Hepatocyte (in vitro differentiated cells): ENCODE measurements at regions not wholly inside any gene's neighbourhood (a gene's known extent, or its start where the extent isn't known, plus 50 kb on each side); places are given as distances from the start of the nearest gene placed in this dataset.

Experiments used
- DNase-seq: peaks from one replicate; pipeline ENCODE4 v3.0.0-alpha.2; 2016; ENCODE audit warnings: low spot score
- H2AFZ ChIP-seq: fragments of 200-600 bp; sonication (generic); 2 replicates; pipeline ENCODE4 v1.6.0; 2016; ENCODE audit warnings: antibody characterized with exemption, mild to moderate bottlenecking
- H3K27ac ChIP-seq: fragments of 200-600 bp; sonication (generic); 2 replicates; pipeline ENCODE4 v1.5.1; 2016; ENCODE audit warnings: mild to moderate bottlenecking
- H3K27me3 ChIP-seq: fragments of 200-600 bp; sonication (generic); 2 replicates; pipeline ENCODE4 v1.6.1; 2016
- H3K36me3 ChIP-seq: fragments of 200-600 bp; sonication (generic); replicated peaks from 2 replicates; pipeline ENCODE4 v1.5.1; 2016; ENCODE audit warnings: low read depth; ENCODE audit not compliant: insufficient read depth
- H3K4me1 ChIP-seq: fragments of 200-600 bp; sonication (generic); 2 replicates; pipeline ENCODE4 v1.5.1; 2016; ENCODE audit warnings: mild to moderate bottlenecking, moderate library complexity; ENCODE audit not compliant: insufficient read depth
- H3K4me2 ChIP-seq: fragments of 200-600 bp; sonication (generic); 2 replicates; pipeline ENCODE4 v1.6.0; 2016
- H3K4me3 ChIP-seq: fragments of 200-600 bp; sonication (generic); 2 replicates; pipeline ENCODE4 v1.5.1; 2016; ENCODE audit warnings: mild to moderate bottlenecking
- H3K79me2 ChIP-seq: fragments of 200-600 bp; sonication (generic); 2 replicates; pipeline ENCODE4 v1.6.0; 2017; ENCODE audit warnings: mild to moderate bottlenecking
- H3K9me2 ChIP-seq: fragments of 200-600 bp; sonication (generic); replicated peaks from 2 replicates; pipeline ENCODE4 v1.6.0; 2017; ENCODE audit warnings: mild to moderate bottlenecking; ENCODE audit not compliant: insufficient read depth
- H3K9me3 ChIP-seq: fragments of 200-600 bp; sonication (generic); 2 replicates; pipeline ENCODE4 v1.5.1; 2016; ENCODE audit warnings: low read depth, mild to moderate bottlenecking
- H4K20me1 ChIP-seq: fragments of 200-600 bp; sonication (generic); 2 replicates; pipeline ENCODE4 v1.6.0; 2016; ENCODE audit warnings: mild to moderate bottlenecking; ENCODE audit not compliant: insufficient read depth, poor library complexity, severe bottlenecking
- CTCF ChIP-seq: fragments of 200-600 bp; sonication (generic); IDR thresholded peaks from 2 replicates; pipeline ENCODE4 v1.5.1; 2016; ENCODE audit warnings: antibody characterized with exemption, mild to moderate bottlenecking; ENCODE audit not compliant: poor library complexity
- EZH2 ChIP-seq: fragments of 200-600 bp; sonication (generic); IDR thresholded peaks from 2 replicates; pipeline ENCODE4 v1.6.1; 2016; ENCODE audit warnings: antibody characterized with exemption, mild to moderate bottlenecking, borderline replicate concordance
- EZH2phosphoT487 ChIP-seq: fragments of 200-600 bp; sonication (generic); IDR thresholded peaks from one replicate; pipeline ENCODE4 v1.6.1; 2018; ENCODE audit warnings: antibody characterized with exemption, mild to moderate bottlenecking, low read depth, moderate library complexity; ENCODE audit not compliant: unreplicated experiment, severe bottlenecking
- WGBS: methylation state at CpG from one replicate; pipeline ENCODE4 v1.1.6; 2016; ENCODE audit warnings: low lambda C conversion rate; ENCODE audit errors: missing lambda C conversion rate; 5-methylcytosine and 5-hydroxymethylcytosine counted together

DNA sequence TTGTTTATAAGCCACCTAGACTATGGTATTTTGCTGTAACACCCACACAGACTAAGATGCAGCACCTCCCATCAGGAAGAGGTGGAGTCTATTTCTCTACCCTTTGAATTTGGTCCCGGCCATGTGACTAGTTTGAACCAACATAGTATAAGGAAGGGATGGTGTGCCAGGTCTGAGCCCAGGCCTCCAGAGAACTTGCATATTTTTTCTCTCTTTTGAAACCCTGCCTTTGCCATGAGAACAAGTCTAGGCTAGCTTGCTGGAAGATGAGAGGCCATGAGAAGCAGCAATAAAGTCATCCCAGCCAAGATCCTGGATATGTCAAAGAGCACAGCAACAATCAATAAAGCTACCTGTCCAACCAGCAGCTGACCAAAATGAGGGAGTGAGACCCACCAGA lies 63.0 kb upstream of the ANKEF1 start:
- Histone ChIP-seq H3K4me1 (no peaks in the 10 kb centered on the region), H3K36me3 (no peaks in the 10 kb centered on the region), H2AFZ (no peak overlapping the region), H3K79me2 (no peaks in the 10 kb centered on the region), H3K9me3 (no peaks in the 10 kb centered on the region), H3K9me2 (no peaks in the 10 kb centered on the region), H4K20me1 (no peaks in the 10 kb centered on the region), H3K4me3 (no peak overlapping the region), H3K4me2 (no peak overlapping the region), H3K27ac (no peak overlapping the region), H3K27me3 (peaks cover 9% of the 10 kb centered on the region)
- WGBS = 90% methylated on average over 1 of the region's 1 CpG
- no peak for TF ChIP-seq CTCF
- TF ChIP-seq EZH2phosphoT487 = no peak
- TF ChIP-seq EZH2 = no peak
- no peak for DNase-seq

GRCh38 chr20:9969626-9970025 lies 65.2 kb upstream of the ANKEF1 start:
- TF ChIP-seq CTCF = no peak
- TF ChIP-seq EZH2phosphoT487 = no peak
- no peak for TF ChIP-seq EZH2
- Histone ChIP-seq H3K9me2 (no peaks in the 10 kb centered on the region), H3K9me3 (no peaks in the 10 kb centered on the region)

GRCh38 chr20:9968015-9968414 lies 66.8 kb upstream of the ANKEF1 start:
- H4K20me1 ChIP-seq = no peaks in the 10 kb centered on the region
- H3K4me2 ChIP-seq = no peak overlapping the region
- H3K79me2 ChIP-seq = no peaks in the 10 kb centered on the region
- no peak overlapping the region for H3K4me3 ChIP-seq
- no peaks in the 10 kb centered on the region for H3K9me3 ChIP-seq
- 42% methylated on average over 1 of the region's 1 CpG for WGBS
- TF ChIP-seq EZH2 = no peak
- TF ChIP-seq CTCF = no peak
- TF ChIP-seq EZH2phosphoT487 = no peak
- H2AFZ ChIP-seq = no peak overlapping the region
- H3K36me3 ChIP-seq = no peaks in the 10 kb centered on the region
- no peak for DNase-seq
- no peak overlapping the region for H3K27ac ChIP-seq
- peaks cover 11% of the 10 kb centered on the region for H3K27me3 ChIP-seq
- no peaks in the 10 kb centered on the region for H3K9me2 ChIP-seq
- no peaks in the 10 kb centered on the region for H3K4me1 ChIP-seq

More at GRCh38 chr20:9969626-9970025, 65.2 kb upstream of the ANKEF1 start:
- no peaks in the 10 kb centered on the region for H3K36me3 ChIP-seq
- no peak overlapping the region for H3K27ac ChIP-seq
- H3K79me2 ChIP-seq = no peaks in the 10 kb centered on the region
- WGBS = 77% methylated on average over 1 of the region's 1 CpG
- no peak overlapping the region for H3K4me2 ChIP-seq
- no peak overlapping the region for H3K4me3 ChIP-seq
- no peak for DNase-seq
- peaks cover 11% of the 10 kb centered on the region for H3K27me3 ChIP-seq
- no peaks in the 10 kb centered on the region for H3K4me1 ChIP-seq
- H4K20me1 ChIP-seq = no peaks in the 10 kb centered on the region
- H2AFZ ChIP-seq = no peak overlapping the region

GRCh38 chr20:9966966-9967365 lies 67.8 kb upstream of the ANKEF1 start:
- Histone ChIP-seq H3K36me3 (no peaks in the 10 kb centered on the region), H3K4me3 (no peak overlapping the region), H4K20me1 (no peaks in the 10 kb centered on the region), H2AFZ (no peak overlapping the region), H3K4me1 (no peaks in the 10 kb centered on the region), H3K79me2 (no peaks in the 10 kb centered on the region), H3K9me2 (no peaks in the 10 kb centered on the region), H3K4me2 (no peak overlapping the region), H3K27ac (no peak overlapping the region), H3K9me3 (no peaks in the 10 kb centered on the region), H3K27me3 (peaks cover 11% of the 10 kb centered on the region)
- no peak for DNase-seq
- 52% methylated on average over 7 of the region's 7 CpGs for WGBS
- TF ChIP-seq CTCF = peak; percentile 33
- TF ChIP-seq EZH2 = no peak
- no peak for TF ChIP-seq EZH2phosphoT487
